ENCODE measurements at regions not wholly inside any gene's neighbourhood (a gene's known extent, or its start where the extent isn't known, plus 50 kb on each side); places are given as distances from the start of the nearest gene placed in this dataset.

DNA sequence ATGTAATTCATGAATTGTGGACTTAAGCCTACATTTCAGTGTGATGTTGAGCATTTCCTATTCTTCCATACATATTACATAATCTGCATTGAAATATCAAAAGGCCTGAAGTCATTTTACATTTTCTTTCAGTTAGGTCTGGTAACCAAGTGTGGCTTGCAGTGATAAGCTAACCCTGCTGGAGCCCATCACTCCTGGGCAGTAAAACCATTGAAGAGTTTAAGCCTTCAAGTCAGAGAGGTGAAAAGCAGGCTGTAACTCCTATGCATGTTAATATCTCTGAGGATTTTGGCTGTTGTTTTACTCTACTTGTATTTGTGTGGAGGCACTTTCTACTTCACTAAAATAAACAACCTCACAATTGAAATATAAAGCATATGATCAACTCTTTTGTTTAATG lies 248.8 kb downstream of the SLITRK5 start:
- Histone ChIP-seq H2AFZ (ENCODE audit: low read depth, low read length) (no peak overlapping the region), H3K4me3 (no peak overlapping the region), H3K4me1 (replicated peaks in 1 of 2; ENCODE audit: control insufficient read depth in 2 of 2, insufficient read depth in 2 of 2, low read length in 2 of 2) (no peaks in the 10 kb centered on the region), H3K9ac (ENCODE audit: insufficient read depth in 1 of 2, low read depth in 2 of 2, low read length in 2 of 2) (no peak overlapping the region), H3K27ac (ENCODE audit: extremely low read depth, low read depth, low read length) (no peak overlapping the region), H3K36me3 (ENCODE audit: control insufficient read depth, insufficient read depth, low read length) (no peaks in the 10 kb centered on the region), H3K27me3 (ENCODE audit: control insufficient read depth in 2 of 2, insufficient read depth in 2 of 2, low read length in 2 of 2) (no peaks in the 10 kb centered on the region), H4K20me1 (replicated peaks; ENCODE audit: control insufficient read depth, insufficient read depth, low read length) (no peaks in the 10 kb centered on the region), H3K9me1 (ENCODE audit: control insufficient read depth, insufficient read depth, low read length) (no peaks in the 10 kb centered on the region), H3K79me2 (ENCODE audit: control insufficient read depth, insufficient read depth, low read length) (no peaks in the 10 kb centered on the region), H3K9me3 (replicated peaks; ENCODE audit: control insufficient read depth, insufficient read depth, low read depth, low read length) (no peaks in the 10 kb centered on the region), H3K4me2 (ENCODE audit: insufficient read depth, low read length) (no peak overlapping the region)
- FAIRE-seq (no peak), DNase-seq (ENCODE audit: extremely low read depth in 1 of 4, low spot score in 3 of 4) (no peak), ATAC-seq (no peak)
- POLR2A ChIA-PET, result no interaction called here
- CTCF ChIA-PET (ENCODE audit: low intra/inter-chr PET ratio), result no interaction called here
- TF ChIP-seq GABPA (tag; conservative IDR thresholded peaks at IDR 0.05; ENCODE audit: low read depth), result no peak
- TF ChIP-seq GTF2A2 (tag; IDR thresholded peaks at IDR 0.05), result no peak
- TF ChIP-seq, protein P1, sequence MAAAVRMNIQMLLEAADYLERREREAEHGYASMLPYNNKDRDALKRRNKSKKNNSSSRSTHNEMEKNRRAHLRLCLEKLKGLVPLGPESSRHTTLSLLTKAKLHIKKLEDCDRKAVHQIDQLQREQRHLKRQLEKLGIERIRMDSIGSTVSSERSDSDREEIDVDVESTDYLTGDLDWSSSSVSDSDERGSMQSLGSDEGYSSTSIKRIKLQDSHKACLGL (CRISPR knock-in tag; IDR thresholded peaks at IDR 0.05; ENCODE audit: borderline replicate concordance, poor library complexity, severe bottlenecking), result no peak
- no peak for TF ChIP-seq FOSL1 (tag; conservative IDR thresholded peaks at IDR 0.05)
- no TSS peak for BruUV-seq (replicated peaks)
- in situ Hi-C loops (cut with MboI), result no loop called here
- intact Hi-C loops (cut with micrococcal nuclease), result no loop called here

DNA sequence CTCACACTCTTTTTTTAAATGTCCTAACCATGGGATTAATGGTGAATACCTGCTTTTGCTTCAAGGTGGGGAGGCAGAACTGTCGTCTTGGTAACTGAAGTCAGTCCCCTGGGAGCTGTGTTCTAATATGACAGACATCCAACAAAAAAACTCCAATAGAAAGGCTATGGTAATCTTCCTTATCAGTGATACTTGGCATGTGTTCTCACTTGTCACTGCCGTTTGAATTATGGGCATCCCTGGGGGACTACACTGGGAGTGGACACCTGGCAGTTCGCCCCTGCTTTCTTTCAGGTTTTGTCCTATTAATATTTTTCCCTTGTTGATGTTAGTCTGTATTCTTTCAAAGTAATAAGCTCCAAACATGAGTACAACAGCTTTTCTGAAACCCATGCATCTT lies 252.6 kb downstream of the SLITRK5 start:
- no peak for FAIRE-seq
- no peak for TF ChIP-seq HNRNPK (IDR thresholded peaks at IDR 0.05; ENCODE audit: low read depth, low read length, poor library complexity, severe bottlenecking)
- TF ChIP-seq NR2C2 (CRISPR knock-in tag; IDR thresholded peaks at IDR 0.05), result no peak
- no peak for TF ChIP-seq NR2C2 (tag; IDR thresholded peaks at IDR 0.05)
- no peak for TF ChIP-seq KLF1 (tag; IDR thresholded peaks at IDR 0.05)
- TF ChIP-seq ESRRB (CRISPR knock-in tag; IDR thresholded peaks at IDR 0.05; ENCODE audit: borderline replicate concordance), result no peak
- TF ChIP-seq ELF1 (tag; IDR thresholded peaks at IDR 0.05), result no peak
- TF ChIP-seq, protein P2, sequence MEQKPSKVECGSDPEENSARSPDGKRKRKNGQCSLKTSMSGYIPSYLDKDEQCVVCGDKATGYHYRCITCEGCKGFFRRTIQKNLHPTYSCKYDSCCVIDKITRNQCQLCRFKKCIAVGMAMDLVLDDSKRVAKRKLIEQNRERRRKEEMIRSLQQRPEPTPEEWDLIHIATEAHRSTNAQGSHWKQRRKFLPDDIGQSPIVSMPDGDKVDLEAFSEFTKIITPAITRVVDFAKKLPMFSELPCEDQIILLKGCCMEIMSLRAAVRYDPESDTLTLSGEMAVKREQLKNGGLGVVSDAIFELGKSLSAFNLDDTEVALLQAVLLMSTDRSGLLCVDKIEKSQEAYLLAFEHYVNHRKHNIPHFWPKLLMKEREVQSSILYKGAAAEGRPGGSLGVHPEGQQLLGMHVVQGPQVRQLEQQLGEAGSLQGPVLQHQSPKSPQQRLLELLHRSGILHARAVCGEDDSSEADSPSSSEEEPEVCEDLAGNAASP (IDR thresholded peaks at IDR 0.05), result no peak
- TF ChIP-seq, protein P3, sequence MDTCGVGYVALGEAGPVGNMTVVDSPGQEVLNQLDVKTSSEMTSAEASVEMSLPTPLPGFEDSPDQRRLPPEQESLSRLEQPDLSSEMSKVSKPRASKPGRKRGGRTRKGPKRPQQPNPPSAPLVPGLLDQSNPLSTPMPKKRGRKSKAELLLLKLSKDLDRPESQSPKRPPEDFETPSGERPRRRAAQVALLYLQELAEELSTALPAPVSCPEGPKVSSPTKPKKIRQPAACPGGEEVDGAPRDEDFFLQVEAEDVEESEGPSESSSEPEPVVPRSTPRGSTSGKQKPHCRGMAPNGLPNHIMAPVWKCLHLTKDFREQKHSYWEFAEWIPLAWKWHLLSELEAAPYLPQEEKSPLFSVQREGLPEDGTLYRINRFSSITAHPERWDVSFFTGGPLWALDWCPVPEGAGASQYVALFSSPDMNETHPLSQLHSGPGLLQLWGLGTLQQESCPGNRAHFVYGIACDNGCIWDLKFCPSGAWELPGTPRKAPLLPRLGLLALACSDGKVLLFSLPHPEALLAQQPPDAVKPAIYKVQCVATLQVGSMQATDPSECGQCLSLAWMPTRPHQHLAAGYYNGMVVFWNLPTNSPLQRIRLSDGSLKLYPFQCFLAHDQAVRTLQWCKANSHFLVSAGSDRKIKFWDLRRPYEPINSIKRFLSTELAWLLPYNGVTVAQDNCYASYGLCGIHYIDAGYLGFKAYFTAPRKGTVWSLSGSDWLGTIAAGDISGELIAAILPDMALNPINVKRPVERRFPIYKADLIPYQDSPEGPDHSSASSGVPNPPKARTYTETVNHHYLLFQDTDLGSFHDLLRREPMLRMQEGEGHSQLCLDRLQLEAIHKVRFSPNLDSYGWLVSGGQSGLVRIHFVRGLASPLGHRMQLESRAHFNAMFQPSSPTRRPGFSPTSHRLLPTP (IDR thresholded peaks at IDR 0.05; ENCODE audit: borderline replicate concordance, extremely low read depth, insufficient read length), result no peak
- no peak for TF ChIP-seq BRD9 (IDR thresholded peaks at IDR 0.05; ENCODE audit: low read depth, partially characterized antibody)

More for the DNA sequence above, 252.6 kb downstream of the SLITRK5 start:
- WGBS (ENCODE audit: insufficient coverage, low coverage, missing lambda C conversion rate), result 0% methylated on average over 3 of the region's 3 CpGs
- Histone ChIP-seq H3K9me1 (ENCODE audit: control insufficient read depth, insufficient read depth, low read length) (no peaks in the 10 kb centered on the region), H3K4me3 (no peak overlapping the region), H3K9ac (ENCODE audit: insufficient read depth in 1 of 2, low read depth in 2 of 2, low read length in 2 of 2) (no peak overlapping the region), H3K9me3 (replicated peaks; ENCODE audit: control insufficient read depth, insufficient read depth, low read depth, low read length) (no peaks in the 10 kb centered on the region), H3K4me2 (ENCODE audit: insufficient read depth, low read length) (no peak overlapping the region), H3K36me3 (ENCODE audit: control insufficient read depth, insufficient read depth, low read length) (no peaks in the 10 kb centered on the region), H3K79me2 (ENCODE audit: control insufficient read depth, insufficient read depth, low read length) (no peaks in the 10 kb centered on the region), H3K4me1 (replicated peaks in 1 of 2; ENCODE audit: control insufficient read depth in 2 of 2, insufficient read depth in 2 of 2, low read length in 2 of 2) (no peaks in the 10 kb centered on the region), H2AFZ (ENCODE audit: low read depth, low read length) (no peak overlapping the region), H4K20me1 (replicated peaks; ENCODE audit: control insufficient read depth, insufficient read depth, low read length) (no peaks in the 10 kb centered on the region), H3K27me3 (ENCODE audit: control insufficient read depth in 2 of 2, insufficient read depth in 2 of 2, low read length in 2 of 2) (no peaks in the 10 kb centered on the region), H3K27ac (ENCODE audit: extremely low read depth, low read depth, low read length) (no peak overlapping the region)
- in situ Hi-C loops (cut with MboI), result no loop called here
- ChIA-PET POLR2A (no interaction called here), CTCF (ENCODE audit: low intra/inter-chr PET ratio) (no interaction called here)
- DNase-seq (ENCODE audit: extremely low read depth in 1 of 4, low spot score in 3 of 4) (no peak), ATAC-seq (no peak)
- intact Hi-C loops (cut with micrococcal nuclease), result no loop called here
- no TSS peak for BruUV-seq (replicated peaks)

Measured in K562 (cell line).